H1 (cell line): ENCODE measurements at regions not wholly inside any gene's neighbourhood (a gene's known extent, or its start where the extent isn't known, plus 50 kb on each side); places are given as distances from the start of the nearest gene placed in this dataset.

Experiments used
- CHD1 ChIP-seq: IDR thresholded peaks from 2 replicates; pipeline ENCODE4 v1.6.1; 2012; ENCODE audit warnings: low read depth, low read length, improper control_type of control experiment
- EP300 ChIP-seq, 2 experiments: IDR thresholded peaks; 1 replicate in 1 of 2; 2 replicates in 1 of 2; pipeline ENCODE4 v1.6.1; 2011 to 2012; ENCODE audit warnings: low read depth in 2 of 2, low read length in 2 of 2, mild to moderate bottlenecking in 2 of 2, borderline replicate concordance in 1 of 2, inconsistent platforms in 1 of 2, moderate library complexity in 1 of 2
- GABPA ChIP-seq: IDR thresholded peaks from 2 replicates; pipeline ENCODE4 v1.6.1; 2011; ENCODE audit warnings: mild to moderate bottlenecking, low read length, moderate library complexity, borderline replicate concordance; ENCODE audit not compliant: insufficient read depth
- RFX5 ChIP-seq: IDR thresholded peaks from 2 replicates; pipeline ENCODE4 v1.6.1; 2011; ENCODE audit warnings: low read depth, low read length, improper control_type of control experiment, borderline replicate concordance
- SIRT6 ChIP-seq: IDR thresholded peaks from one replicate; pipeline ENCODE4 v1.7.1; 2012; ENCODE audit warnings: low read length, inconsistent platforms
- SP1 ChIP-seq: IDR thresholded peaks from 2 replicates; pipeline ENCODE4 v1.6.1; 2011; ENCODE audit warnings: low read depth, low read length
- TF ChIP-seq, protein P1 (sequence below): fragments of 300-600 bp; sonication (generic); IDR thresholded peaks from 2 replicates; pipeline ENCODE4 v1.7.1; 2012; ENCODE audit warnings: low read length, moderate library complexity, mild to moderate bottlenecking, inconsistent platforms; ENCODE audit not compliant: insufficient replicate concordance
- TF ChIP-seq, protein P2 (sequence below): IDR thresholded peaks from 2 replicates; pipeline ENCODE4 v1.6.1; 2012; ENCODE audit warnings: low read length, inconsistent platforms

DNA sequence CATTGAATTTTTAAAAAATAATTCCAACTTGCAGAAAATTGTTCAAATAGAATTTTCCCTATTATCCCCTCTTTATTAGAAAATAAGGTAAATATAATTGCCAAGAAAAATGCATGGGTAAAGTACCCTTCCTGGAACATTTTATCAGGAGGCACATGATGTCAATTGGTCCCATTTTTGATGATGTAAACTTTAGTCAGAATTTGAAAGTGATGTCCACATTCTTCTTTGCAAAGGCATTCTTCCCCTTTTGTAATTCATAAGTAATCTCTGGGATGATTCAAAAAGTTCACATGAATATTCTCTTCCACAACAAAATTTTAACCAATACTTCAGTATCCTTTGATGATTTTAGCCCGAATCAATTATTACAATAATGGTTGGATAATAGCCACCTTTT, 86.9 kb upstream of the ANO3 start (continued):
- TF ChIP-seq, protein P1, sequence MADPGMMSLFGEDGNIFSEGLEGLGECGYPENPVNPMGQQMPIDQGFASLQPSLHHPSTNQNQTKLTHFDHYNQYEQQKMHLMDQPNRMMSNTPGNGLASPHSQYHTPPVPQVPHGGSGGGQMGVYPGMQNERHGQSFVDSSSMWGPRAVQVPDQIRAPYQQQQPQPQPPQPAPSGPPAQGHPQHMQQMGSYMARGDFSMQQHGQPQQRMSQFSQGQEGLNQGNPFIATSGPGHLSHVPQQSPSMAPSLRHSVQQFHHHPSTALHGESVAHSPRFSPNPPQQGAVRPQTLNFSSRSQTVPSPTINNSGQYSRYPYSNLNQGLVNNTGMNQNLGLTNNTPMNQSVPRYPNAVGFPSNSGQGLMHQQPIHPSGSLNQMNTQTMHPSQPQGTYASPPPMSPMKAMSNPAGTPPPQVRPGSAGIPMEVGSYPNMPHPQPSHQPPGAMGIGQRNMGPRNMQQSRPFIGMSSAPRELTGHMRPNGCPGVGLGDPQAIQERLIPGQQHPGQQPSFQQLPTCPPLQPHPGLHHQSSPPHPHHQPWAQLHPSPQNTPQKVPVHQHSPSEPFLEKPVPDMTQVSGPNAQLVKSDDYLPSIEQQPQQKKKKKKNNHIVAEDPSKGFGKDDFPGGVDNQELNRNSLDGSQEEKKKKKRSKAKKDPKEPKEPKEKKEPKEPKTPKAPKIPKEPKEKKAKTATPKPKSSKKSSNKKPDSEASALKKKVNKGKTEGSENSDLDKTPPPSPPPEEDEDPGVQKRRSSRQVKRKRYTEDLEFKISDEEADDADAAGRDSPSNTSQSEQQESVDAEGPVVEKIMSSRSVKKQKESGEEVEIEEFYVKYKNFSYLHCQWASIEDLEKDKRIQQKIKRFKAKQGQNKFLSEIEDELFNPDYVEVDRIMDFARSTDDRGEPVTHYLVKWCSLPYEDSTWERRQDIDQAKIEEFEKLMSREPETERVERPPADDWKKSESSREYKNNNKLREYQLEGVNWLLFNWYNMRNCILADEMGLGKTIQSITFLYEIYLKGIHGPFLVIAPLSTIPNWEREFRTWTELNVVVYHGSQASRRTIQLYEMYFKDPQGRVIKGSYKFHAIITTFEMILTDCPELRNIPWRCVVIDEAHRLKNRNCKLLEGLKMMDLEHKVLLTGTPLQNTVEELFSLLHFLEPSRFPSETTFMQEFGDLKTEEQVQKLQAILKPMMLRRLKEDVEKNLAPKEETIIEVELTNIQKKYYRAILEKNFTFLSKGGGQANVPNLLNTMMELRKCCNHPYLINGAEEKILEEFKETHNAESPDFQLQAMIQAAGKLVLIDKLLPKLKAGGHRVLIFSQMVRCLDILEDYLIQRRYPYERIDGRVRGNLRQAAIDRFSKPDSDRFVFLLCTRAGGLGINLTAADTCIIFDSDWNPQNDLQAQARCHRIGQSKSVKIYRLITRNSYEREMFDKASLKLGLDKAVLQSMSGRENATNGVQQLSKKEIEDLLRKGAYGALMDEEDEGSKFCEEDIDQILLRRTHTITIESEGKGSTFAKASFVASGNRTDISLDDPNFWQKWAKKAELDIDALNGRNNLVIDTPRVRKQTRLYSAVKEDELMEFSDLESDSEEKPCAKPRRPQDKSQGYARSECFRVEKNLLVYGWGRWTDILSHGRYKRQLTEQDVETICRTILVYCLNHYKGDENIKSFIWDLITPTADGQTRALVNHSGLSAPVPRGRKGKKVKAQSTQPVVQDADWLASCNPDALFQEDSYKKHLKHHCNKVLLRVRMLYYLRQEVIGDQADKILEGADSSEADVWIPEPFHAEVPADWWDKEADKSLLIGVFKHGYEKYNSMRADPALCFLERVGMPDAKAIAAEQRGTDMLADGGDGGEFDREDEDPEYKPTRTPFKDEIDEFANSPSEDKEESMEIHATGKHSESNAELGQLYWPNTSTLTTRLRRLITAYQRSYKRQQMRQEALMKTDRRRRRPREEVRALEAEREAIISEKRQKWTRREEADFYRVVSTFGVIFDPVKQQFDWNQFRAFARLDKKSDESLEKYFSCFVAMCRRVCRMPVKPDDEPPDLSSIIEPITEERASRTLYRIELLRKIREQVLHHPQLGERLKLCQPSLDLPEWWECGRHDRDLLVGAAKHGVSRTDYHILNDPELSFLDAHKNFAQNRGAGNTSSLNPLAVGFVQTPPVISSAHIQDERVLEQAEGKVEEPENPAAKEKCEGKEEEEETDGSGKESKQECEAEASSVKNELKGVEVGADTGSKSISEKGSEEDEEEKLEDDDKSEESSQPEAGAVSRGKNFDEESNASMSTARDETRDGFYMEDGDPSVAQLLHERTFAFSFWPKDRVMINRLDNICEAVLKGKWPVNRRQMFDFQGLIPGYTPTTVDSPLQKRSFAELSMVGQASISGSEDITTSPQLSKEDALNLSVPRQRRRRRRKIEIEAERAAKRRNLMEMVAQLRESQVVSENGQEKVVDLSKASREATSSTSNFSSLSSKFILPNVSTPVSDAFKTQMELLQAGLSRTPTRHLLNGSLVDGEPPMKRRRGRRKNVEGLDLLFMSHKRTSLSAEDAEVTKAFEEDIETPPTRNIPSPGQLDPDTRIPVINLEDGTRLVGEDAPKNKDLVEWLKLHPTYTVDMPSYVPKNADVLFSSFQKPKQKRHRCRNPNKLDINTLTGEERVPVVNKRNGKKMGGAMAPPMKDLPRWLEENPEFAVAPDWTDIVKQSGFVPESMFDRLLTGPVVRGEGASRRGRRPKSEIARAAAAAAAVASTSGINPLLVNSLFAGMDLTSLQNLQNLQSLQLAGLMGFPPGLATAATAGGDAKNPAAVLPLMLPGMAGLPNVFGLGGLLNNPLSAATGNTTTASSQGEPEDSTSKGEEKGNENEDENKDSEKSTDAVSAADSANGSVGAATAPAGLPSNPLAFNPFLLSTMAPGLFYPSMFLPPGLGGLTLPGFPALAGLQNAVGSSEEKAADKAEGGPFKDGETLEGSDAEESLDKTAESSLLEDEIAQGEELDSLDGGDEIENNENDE, result no peak
- no peak for TF ChIP-seq SP1
- no peak for TF ChIP-seq EP300 (IDR thresholded peaks at IDR 0.05; ENCODE audit: borderline replicate concordance in 1 of 2, low read depth in 2 of 2, low read length in 2 of 2)
- TF ChIP-seq, protein P2, sequence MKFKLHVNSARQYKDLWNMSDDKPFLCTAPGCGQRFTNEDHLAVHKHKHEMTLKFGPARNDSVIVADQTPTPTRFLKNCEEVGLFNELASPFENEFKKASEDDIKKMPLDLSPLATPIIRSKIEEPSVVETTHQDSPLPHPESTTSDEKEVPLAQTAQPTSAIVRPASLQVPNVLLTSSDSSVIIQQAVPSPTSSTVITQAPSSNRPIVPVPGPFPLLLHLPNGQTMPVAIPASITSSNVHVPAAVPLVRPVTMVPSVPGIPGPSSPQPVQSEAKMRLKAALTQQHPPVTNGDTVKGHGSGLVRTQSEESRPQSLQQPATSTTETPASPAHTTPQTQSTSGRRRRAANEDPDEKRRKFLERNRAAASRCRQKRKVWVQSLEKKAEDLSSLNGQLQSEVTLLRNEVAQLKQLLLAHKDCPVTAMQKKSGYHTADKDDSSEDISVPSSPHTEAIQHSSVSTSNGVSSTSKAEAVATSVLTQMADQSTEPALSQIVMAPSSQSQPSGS, result no peak
- TF ChIP-seq CHD1, result no peak
- TF ChIP-seq RFX5, result no peak
- TF ChIP-seq GABPA, result no peak
- TF ChIP-seq SIRT6, result no peak
